GM18861 (cell line): ENCODE measurements at regions not wholly inside any gene's neighbourhood (a gene's known extent, or its start where the extent isn't known, plus 50 kb on each side); places are given as distances from the start of the nearest gene placed in this dataset.

Experiments
- ATAC-seq: cut with Tn5 transposase; IDR thresholded peaks from one replicate; pipeline ENCODE4 v1.9.1; 2021; ENCODE audit not compliant: unreplicated experiment

GRCh38 chr3:7897655-7898054, 604.0 kb upstream of the LMCD1 start:
- ATAC-seq: no peak

- ATAC-seq: no peak
Observed at GRCh38 chr3:7913283-7913682, 588.3 kb upstream of the LMCD1 start.

GRCh38 chr3:7915356-7915755, 586.3 kb upstream of the LMCD1 start:
- ATAC-seq: no peak

GRCh38 chr3:7917443-7918151, 584.0 kb upstream of the LMCD1 start:
- ATAC-seq: no peak

- no peak for ATAC-seq
Observed at GRCh38 chr3:7920211-7920610, 581.4 kb upstream of the LMCD1 start.

GRCh38 chr3:7924228-7924627, 577.4 kb upstream of the LMCD1 start:
- ATAC-seq: no peak

GRCh38 chr3:7927015-7927414, 574.6 kb upstream of the LMCD1 start:
- ATAC-seq: no peak

- no peak for ATAC-seq
Observed at GRCh38 chr3:7927864-7928263, 573.8 kb upstream of the LMCD1 start.

- ATAC-seq: no peak
Observed at GRCh38 chr3:7929319-7929889, 572.2 kb upstream of the LMCD1 start.

- ATAC-seq: no peak
Observed at GRCh38 chr3:7934362-7934761, 567.3 kb upstream of the LMCD1 start.

- no peak for ATAC-seq
Observed at GRCh38 chr3:7947930-7948329, 553.7 kb upstream of the LMCD1 start.

- no peak for ATAC-seq
Observed at GRCh38 chr3:7950890-7951289, 550.7 kb upstream of the LMCD1 start.

GRCh38 chr3:7953449-7954014, 548.1 kb upstream of the LMCD1 start:
- no peak for ATAC-seq

- no peak for ATAC-seq
Observed at GRCh38 chr3:7957024-7957423, 544.6 kb upstream of the LMCD1 start.

- ATAC-seq: no peak
Observed at GRCh38 chr3:7959094-7959493, 542.5 kb upstream of the LMCD1 start.

- ATAC-seq: no peak
Observed at GRCh38 chr3:7960601-7961000, 541.0 kb upstream of the LMCD1 start.

- no peak for ATAC-seq
Observed at GRCh38 chr3:7962301-7962700, 539.3 kb upstream of the LMCD1 start.

GRCh38 chr3:7964899-7965298, 536.7 kb upstream of the LMCD1 start:
- ATAC-seq: no peak

GRCh38 chr3:7973006-7973405, 528.6 kb upstream of the LMCD1 start:
- ATAC-seq: no peak

GRCh38 chr3:7977245-7978086, 524.2 kb upstream of the LMCD1 start:
- peak; percentile 62 for ATAC-seq

- ATAC-seq: no peak
Observed at GRCh38 chr3:7978087-7978422, 523.6 kb upstream of the LMCD1 start.

- no peak for ATAC-seq
Observed at GRCh38 chr3:7982126-7982525, 519.5 kb upstream of the LMCD1 start.
